ENCODE measurements at regions not wholly inside any gene's neighbourhood (a gene's known extent, or its start where the extent isn't known, plus 50 kb on each side); places are given as distances from the start of the nearest gene placed in this dataset.

- DNase-seq (ENCODE audit: extremely low read depth in 1 of 2, low read depth in 1 of 2) = no peak
Observed at GRCh38 chr10:118537623-118538022, 57.8 kb downstream of the PRLHR start.

- DNase-seq (ENCODE audit: extremely low read depth in 1 of 2, low read depth in 1 of 2) = no peak
Observed at GRCh38 chr10:118534136-118534535, 61.3 kb downstream of the PRLHR start.

GRCh38 chr10:118531105-118531852, 64.2 kb downstream of the PRLHR start:
- no peak for DNase-seq (ENCODE audit: extremely low read depth in 1 of 2, low read depth in 1 of 2)

GRCh38 chr10:118528426-118528825, 67.0 kb downstream of the PRLHR start:
- no peak for DNase-seq (ENCODE audit: extremely low read depth in 1 of 2, low read depth in 1 of 2)

- no peak for DNase-seq (ENCODE audit: extremely low read depth in 1 of 2, low read depth in 1 of 2)
Observed at GRCh38 chr10:118523775-118524174, 71.7 kb downstream of the PRLHR start.

GRCh38 chr10:118522791-118523498, 72.5 kb downstream of the PRLHR start:
- no peak for DNase-seq (ENCODE audit: extremely low read depth in 1 of 2, low read depth in 1 of 2)

GRCh38 chr10:118521415-118522117, 73.9 kb downstream of the PRLHR start:
- no peak for DNase-seq (ENCODE audit: extremely low read depth in 1 of 2, low read depth in 1 of 2)

- DNase-seq (ENCODE audit: extremely low read depth in 1 of 2, low read depth in 1 of 2) = no peak
Observed at GRCh38 chr10:118520116-118520742, 75.2 kb downstream of the PRLHR start.

- DNase-seq (ENCODE audit: extremely low read depth in 1 of 2, low read depth in 1 of 2) = no peak
Observed at GRCh38 chr10:118518095-118518494, 77.4 kb downstream of the PRLHR start.

GRCh38 chr10:118516716-118517115, 78.7 kb downstream of the PRLHR start:
- no peak for DNase-seq (ENCODE audit: extremely low read depth in 1 of 2, low read depth in 1 of 2)

GRCh38 chr10:118513174-118513573, 82.3 kb downstream of the PRLHR start:
- no peak for DNase-seq (ENCODE audit: extremely low read depth in 1 of 2, low read depth in 1 of 2)

GRCh38 chr10:118511711-118512110, 83.7 kb downstream of the PRLHR start:
- DNase-seq (ENCODE audit: extremely low read depth in 1 of 2, low read depth in 1 of 2) = no peak

GRCh38 chr10:118508863-118509262, 86.6 kb downstream of the PRLHR start:
- no peak for DNase-seq (ENCODE audit: extremely low read depth in 1 of 2, low read depth in 1 of 2)

- no peak for DNase-seq (ENCODE audit: extremely low read depth in 1 of 2, low read depth in 1 of 2)
Observed at GRCh38 chr10:118508355-118508754, 87.1 kb downstream of the PRLHR start.

- no peak for DNase-seq (ENCODE audit: extremely low read depth in 1 of 2, low read depth in 1 of 2)
Observed at GRCh38 chr10:118506671-118507590, 88.5 kb downstream of the PRLHR start.

GRCh38 chr10:118505363-118505762, 90.1 kb downstream of the PRLHR start:
- no peak for DNase-seq (ENCODE audit: extremely low read depth in 1 of 2, low read depth in 1 of 2)

- no peak for DNase-seq (ENCODE audit: extremely low read depth in 1 of 2, low read depth in 1 of 2)
Observed at GRCh38 chr10:118504467-118505205, 90.8 kb downstream of the PRLHR start.

GRCh38 chr10:118504044-118504443, 91.4 kb downstream of the PRLHR start:
- DNase-seq (ENCODE audit: extremely low read depth in 1 of 2, low read depth in 1 of 2) = no peak

- no peak for DNase-seq (ENCODE audit: extremely low read depth in 1 of 2, low read depth in 1 of 2)
Observed at GRCh38 chr10:118503192-118503591, 92.3 kb downstream of the PRLHR start.

Data from stimulated activated CD8-positive, alpha-beta memory T cell treated with anti-CD3 and anti-CD28 coated beads, Interleukin-7, amount 100 ng/mL, for 48 hours (primary cell).